GM20000 (cell line): ENCODE measurements at regions not wholly inside any gene's neighbourhood (a gene's known extent, or its start where the extent isn't known, plus 50 kb on each side); places are given as distances from the start of the nearest gene placed in this dataset.

Experiments
- DNase-seq: peaks from one replicate; pipeline ENCODE4 v3.0.0; 2012; ENCODE audit warnings: low spot score
- CTCF ChIP-seq: IDR thresholded peaks from 2 replicates; pipeline ENCODE4 v1.5.1; 2012; ENCODE audit warnings: mild to moderate bottlenecking, control low read depth; ENCODE audit errors: extremely low read depth, missing control alignments

- DNase-seq = no peak
- no peak for TF ChIP-seq CTCF
These were observed 77.9 kb upstream of the POU2AF2 start for GRCh38 chr11:111167666-111168065.

- TF ChIP-seq CTCF = no peak
- DNase-seq = no peak
These were observed 78.9 kb upstream of the POU2AF2 start for GRCh38 chr11:111166598-111166997.

- TF ChIP-seq CTCF = no peak
- no peak for DNase-seq
These were observed 83.2 kb upstream of the POU2AF2 start for GRCh38 chr11:111162305-111162704.

- no peak for TF ChIP-seq CTCF
These were observed 88.0 kb upstream of the POU2AF2 start for GRCh38 chr11:111157571-111157970.

GRCh38 chr11:111155021-111155420 lies 90.5 kb upstream of the POU2AF2 start:
- no peak for DNase-seq
- no peak for TF ChIP-seq CTCF

More at GRCh38 chr11:111157571-111157970, 88.0 kb upstream of the POU2AF2 start:
- no peak for DNase-seq

GRCh38 chr11:111153194-111153593 lies 92.3 kb upstream of the POU2AF2 start:
- DNase-seq = no peak
- no peak for TF ChIP-seq CTCF

- no peak for DNase-seq
- no peak for TF ChIP-seq CTCF
These were observed 96.6 kb upstream of the POU2AF2 start for GRCh38 chr11:111148953-111149352.
